GF-D8 (cell line): ENCODE measurements at regions not wholly inside any gene's neighbourhood (a gene's known extent, or its start where the extent isn't known, plus 50 kb on each side); places are given as distances from the start of the nearest gene placed in this dataset.

Experiments
- DNase-seq: peaks from one replicate; lab custom pipeline; 2025; lab: John Stamatoyannopoulos, UW

DNA sequence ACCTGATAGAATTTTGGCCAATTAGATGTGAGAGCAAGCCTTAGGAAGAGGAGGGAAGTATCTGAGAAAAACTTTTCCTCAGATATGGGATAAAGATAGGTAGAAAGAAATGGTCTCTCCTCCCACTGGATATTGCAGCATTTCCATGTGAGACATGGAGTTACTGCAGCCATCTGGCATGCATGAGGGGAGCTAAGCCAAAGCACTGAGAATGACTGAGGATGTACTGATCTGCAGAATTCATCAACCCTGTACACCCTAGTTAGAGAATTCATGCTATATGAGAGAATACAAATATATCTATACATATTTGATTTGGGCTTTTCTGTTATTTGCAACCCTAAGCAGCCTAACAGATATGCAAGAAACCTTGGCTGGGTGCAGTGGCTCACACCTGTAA, 52.5 kb upstream of the RPL34 start:
- DNase-seq, result no peak

DNA sequence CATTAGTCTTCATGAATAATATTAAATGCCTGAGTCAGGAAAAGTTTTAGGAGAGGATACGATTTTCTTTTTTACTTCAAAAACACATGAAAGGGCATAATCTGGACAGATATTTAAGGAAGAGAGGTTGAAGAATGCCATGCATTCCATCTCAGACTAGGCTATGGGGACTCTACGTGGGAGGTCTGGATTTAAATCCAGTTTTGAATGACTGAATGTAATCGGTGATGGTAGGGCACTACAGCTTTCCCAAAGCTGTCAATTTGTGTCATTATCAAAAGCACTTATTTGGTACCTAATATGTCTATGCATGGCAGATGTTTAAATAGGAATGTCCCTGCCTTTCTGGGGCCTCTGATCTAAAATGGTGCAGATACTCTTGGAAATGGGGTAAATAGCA, 59.3 kb upstream of the RPL34 start:
- DNase-seq, result no peak

DNA sequence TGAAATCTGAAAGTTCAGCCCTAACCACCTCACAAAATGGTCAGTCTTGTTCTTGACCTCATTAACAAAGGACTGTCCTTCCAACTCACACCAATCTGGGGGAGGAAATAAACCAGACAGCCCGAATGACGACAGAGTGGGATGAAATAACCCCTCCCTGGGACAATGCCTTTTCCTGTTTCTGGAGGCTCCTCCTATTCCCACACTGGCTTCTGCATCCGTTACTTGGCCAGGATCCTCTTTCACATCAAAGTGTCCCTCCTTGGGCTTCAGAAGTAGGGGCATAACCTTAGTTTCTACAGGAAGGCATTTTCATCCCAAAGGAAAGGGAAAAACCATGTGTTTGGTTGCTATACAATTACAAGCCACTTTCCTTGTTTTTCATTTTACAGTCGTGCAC, 59.8 kb upstream of the RPL34 start:
- no peak for DNase-seq

DNA sequence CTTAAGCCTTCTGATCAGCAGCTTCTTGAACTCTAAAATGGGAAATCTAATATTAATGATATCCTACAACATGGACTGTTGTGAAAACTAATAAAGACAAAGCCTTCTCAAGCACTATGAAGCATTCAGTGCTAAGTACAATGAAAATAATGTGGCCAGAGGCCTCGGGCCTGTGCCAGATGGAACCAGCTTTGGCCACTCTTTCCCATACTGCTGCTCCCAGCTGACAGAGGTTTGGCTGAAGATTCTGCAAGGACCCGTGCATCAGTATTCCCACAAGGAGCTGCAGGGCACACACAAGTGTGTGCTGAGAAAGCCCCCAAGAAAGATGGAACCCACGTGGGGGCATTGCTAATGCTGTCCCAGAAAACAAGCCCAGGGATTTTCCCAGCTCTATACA, 60.5 kb upstream of the RPL34 start:
- DNase-seq, result no peak

DNA sequence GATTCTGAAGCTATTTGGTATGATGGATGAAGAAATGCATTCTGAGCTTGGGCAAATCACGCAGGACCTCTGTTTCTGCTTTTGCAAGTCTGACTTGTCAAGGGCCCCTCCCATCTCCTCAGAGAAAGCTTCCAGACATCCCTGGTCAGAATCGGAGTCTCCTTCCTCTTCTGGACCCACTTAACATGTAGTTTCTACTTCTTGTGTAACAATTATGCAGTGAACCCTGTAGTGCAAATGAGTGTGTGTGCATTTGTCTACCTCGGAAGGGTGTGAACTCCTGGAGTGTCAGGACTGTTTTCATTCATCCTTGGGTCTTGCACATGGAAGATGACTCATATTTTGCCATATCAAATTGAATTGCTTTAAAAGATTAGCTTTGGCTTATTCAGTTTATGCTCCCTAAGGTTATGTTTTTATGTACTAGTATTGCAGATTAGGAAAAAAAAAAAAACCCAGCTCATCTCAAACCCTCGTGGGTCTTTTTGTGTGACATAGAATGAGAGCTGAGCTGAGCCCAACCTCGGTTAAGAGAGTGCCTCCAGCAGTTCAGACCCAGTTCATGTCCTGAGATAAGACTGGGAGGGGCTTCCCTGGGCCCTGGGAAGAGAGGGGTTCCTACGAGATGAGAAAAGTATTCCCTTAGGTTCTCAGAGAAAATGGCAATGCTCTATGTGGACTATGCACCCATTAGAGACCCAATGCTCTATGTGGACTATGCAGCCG, 61.1 kb upstream of the RPL34 start:
- DNase-seq, result no peak

DNA sequence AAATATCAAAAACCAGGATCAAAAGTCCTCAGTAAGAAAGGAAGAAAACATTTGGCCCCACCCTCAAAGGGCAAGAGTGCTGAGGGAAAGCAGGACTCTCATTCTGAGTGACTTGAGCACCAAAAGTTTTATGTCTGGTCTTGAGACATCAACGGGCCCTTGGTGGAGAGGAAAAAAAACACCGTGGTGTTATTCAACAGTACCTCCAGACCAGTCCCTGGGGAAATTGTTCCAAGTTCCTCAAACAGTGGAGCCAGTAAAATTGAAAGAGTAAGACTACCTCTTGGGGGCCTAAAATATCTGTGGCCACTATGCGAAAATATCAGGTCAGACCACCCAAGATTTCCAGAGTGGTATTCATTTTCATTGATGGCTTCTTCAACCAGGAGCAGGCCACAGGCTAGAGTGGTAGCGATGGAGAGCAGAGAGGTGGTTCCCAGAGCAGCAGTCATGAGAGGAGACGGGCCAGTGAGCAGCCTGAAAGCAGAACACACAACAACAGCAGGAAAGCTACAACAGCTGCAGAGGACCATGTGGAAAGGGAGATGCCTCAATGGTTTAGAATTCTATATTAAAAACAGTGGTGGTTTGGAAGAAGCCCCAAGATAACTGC, 63.7 kb upstream of the RPL34 start:
- DNase-seq, result no peak

DNA sequence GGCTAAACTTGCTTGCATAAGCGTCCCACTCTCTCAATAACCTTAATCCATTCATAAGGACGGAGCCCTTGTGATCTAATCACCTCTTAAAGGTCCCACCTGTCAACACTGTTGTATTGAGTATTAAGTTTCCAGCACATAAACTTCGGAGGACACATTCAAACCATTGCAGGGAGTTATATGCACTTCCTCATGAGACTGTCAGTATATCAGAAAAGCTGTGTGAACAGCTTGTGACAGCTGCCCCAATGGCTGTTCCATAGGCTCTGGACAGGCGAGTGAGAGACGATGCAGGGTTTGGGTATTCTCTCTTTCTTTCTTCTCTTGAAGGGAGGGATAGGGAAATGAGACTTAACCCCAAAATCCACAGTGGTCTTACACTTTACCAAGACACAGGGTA, 64.2 kb upstream of the RPL34 start:
- DNase-seq, result no peak

DNA sequence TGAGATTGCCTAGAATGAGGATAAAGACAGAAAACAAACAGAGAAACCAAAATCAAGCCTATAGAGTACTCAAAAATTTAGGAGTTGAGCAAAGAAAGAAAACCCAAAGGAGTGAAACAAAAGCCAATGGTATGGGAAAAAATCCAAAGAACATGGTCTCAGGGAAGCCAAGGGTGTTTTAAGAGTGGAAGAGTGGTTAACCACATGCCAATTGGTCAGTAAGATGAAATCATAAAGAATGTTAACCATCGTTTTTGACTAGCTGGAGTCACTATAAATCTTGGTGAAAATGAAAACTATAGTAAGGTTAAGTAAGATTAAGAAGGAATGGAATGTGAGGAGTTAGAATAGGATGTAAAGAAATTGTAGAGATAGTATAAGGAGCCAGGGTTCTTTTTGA, 64.7 kb upstream of the RPL34 start:
- DNase-seq, result no peak

DNA sequence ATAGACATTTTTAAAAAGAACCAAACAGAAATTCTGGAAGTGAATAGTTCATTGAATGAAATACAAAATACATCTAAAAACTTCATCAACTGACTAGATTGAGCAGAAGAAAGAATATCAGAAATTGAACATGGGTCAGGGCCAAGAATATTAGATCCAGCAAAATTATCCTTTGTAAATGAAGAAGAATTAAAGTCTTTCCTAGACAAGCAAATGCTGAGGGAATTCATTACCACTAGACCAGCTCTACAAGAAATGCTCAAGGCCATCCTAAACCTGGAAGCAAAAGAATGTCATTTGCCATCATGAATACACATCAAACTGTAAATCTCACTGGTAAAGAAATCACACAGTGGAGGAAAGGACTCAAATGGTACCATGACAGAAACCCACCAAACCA, 72.7 kb upstream of the RPL34 start:
- no peak for DNase-seq

DNA sequence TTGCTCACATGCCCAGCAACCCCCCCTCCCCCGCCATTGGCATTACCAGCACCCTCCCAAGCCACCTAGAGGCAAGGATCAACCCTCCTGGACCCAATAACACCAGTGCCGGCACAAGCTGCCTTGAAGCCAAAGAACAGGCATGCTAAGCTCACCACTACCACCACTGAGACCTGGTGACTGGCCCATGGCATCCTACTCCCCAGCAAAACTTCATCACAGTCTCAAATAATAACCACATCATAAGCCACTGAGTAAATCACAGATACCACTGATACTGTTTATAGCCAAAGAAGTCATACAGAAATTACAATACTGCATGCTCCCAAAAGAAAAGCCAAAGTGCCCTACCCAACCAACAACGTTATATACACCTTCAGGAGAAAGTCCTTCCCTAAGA, 73.6 kb upstream of the RPL34 start:
- no peak for DNase-seq

DNA sequence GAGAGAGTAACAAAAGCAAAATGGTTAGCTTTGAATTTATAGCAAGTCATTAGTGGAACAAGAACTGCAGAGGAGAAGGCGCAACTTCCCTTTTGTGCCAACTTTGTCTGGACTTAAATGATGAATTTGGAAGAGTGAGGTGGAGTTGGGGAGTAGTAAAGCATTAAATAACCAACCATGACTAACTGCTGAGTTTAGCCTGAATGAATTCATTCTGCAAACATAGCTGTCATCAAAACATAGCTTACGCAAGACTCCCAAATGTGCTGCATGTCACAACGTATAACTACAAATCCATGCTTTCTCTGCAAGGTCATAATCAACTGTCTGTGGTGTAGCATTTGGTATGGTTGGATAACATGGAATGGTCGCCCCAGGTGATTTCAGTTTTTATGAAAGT, 75.9 kb upstream of the RPL34 start:
- no peak for DNase-seq

DNA sequence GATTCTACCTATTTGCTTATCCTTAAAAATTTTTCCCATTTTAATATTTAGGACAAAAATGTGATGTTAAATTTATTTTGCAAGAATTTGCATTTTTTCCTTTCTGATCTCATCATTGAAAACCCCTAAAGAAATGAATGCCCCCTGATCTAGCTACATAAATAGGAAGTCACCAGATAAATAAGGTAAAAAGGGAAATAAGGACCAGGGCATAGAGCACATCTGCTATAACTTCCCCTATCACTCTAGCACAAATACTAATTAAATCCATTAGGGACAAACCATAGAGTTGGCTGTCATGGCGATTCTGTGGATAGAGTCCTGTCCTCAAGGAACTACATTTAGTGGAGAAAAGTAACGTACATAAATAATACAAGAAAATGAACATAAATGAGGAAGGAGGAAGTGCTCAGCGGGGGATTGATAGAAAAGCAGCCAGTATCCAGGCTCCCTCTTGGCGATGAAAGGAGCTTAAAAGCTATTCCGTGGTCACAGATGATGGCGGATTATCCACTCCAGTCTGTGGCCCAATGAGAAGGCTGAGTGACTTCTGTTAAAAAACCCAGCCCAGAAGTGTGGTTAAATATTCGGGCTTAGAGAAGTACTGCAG, 76.9 kb upstream of the RPL34 start:
- no peak for DNase-seq

DNA sequence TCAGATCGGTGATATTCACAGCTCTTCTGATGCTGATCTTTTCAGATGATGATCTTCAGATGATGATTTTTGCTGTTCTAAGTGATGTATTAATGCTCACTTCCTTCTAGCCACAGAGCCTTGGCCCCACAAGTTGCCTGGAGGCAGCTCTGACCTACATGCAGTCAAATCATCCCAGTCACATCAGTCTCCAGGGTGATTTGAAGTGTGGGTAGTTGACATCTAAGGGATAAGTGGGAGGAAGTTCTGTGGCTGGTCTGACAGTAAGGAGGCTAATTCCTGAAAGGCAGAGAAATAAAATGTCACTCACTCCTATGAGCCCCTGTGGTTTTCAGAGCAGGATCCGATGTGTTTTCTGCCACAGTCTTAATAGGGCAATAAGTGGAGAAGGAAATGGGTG, 79.8 kb upstream of the RPL34 start:
- DNase-seq, result no peak

DNA sequence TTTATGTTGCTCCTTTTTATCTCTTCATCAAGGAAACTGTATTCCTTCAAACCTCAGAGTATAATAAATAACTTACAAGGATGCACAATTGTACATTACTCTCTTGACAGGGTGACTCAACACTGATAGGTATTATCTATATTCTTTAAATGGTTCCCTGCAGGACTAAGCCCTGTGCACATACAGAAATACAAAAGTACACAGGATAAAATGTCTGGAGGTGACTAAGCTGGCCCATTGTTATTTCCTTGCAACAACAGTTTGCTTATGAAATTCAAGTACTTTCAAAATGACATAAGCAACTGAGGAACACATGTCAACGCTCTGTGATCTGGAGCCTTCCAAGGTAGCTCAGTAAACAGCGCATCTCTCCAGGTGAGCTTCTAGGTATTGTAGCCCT, 83.8 kb upstream of the RPL34 start:
- no peak for DNase-seq

DNA sequence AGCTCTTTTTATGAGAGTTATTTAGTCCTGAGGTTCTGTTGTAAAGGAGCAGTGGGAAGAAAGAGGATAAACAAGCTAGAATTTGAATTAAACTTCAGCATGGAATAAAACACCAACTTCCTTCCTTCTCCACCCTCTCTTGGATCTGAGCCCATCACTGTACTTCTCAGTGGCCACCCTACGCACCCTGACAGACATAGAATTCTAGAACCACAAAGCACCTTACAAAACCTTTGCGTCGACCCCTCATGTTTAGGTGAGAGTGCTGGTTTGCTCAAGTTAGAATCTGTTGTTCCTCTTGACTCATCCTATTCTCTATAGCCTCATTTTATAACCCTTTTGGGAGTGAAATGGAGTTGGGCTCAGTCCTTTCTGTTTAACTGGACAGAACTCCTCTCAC, 84.6 kb upstream of the RPL34 start:
- DNase-seq, result no peak

DNA sequence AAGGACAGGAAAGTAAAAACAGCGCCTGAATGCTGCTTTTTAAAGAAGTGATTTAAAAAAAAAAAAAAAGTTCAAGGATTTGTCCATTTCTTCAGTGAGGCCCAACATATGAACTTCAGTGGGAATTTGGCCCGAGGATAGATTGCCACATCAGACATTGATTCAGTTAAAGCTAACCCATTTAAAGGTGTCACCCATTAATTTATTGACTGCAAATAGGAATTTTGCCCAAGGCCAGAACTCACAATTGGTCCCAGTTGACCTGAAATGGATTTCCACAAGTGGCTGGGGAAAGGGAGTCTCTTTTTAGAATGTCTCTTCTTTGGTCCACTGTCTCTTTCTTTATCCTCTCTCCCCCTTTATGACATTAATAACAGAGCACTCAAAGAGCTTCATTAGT, 86.5 kb upstream of the RPL34 start:
- DNase-seq, result no peak

DNA sequence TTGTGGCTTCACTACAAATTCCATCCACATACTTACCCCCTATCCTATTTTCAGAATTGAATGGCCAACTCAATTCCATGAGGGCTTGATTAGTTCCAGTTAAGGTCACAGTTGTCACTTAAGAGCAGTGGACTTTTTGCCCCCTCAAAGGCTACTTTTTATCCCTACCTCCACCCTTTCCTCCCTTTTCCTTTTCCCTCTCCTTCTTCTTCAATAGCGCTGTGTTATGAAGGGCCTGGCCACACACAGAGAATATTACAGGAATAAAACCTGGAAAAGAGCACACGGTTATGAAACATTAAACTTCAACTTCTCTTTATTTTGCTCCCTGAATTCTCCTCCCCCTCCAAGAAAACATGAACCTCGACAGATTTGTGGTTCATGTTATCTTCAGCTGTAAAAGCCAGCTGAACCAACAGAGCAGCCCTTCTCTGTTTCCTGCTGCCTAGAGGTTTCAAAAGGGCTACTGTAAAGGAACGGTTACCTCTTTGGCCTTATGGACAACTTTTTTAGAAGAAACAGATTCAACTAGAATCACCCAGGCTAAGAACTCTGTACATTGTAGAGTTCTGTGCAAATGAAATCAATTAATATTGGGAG, 87.0 kb upstream of the RPL34 start:
- DNase-seq, result peak; percentile 47

DNA sequence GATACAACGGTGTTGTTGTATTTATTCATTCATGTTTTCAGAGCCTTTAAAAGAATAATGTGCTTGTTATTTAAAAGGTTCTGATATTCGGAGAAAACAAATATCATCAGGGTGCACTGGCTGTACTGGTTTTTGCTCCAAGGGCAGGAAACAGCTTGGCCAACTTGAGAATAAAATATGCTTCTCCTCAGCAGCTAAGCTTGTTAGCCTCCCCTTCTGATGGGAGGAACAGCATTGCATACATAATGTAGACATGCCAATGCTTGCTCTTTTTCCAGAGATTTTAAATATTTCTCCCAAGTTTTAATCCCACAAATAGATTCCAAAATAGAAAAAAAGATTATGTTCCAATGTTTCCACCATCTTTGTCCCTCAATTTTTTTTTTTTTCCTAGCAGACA, 87.6 kb upstream of the RPL34 start:
- no peak for DNase-seq

DNA sequence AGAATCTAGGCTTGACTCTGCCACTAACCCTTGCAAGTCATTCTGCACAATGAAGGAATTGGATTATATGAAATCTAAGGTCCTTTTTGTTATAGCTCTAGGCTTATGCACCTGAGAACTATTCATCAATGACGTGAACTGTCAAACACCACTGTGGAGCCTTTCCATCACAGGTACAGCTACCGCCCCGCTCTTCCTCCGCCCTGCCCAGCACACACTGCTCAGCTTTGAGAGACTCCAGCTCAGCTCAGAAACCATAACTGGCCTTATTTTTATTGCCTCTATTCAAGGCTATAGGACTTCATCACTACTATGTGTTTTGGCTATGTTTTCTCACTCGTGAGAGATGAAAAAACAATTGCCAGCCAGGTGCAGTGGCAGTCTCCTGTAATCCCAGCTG, 88.2 kb upstream of the RPL34 start:
- no peak for DNase-seq

DNA sequence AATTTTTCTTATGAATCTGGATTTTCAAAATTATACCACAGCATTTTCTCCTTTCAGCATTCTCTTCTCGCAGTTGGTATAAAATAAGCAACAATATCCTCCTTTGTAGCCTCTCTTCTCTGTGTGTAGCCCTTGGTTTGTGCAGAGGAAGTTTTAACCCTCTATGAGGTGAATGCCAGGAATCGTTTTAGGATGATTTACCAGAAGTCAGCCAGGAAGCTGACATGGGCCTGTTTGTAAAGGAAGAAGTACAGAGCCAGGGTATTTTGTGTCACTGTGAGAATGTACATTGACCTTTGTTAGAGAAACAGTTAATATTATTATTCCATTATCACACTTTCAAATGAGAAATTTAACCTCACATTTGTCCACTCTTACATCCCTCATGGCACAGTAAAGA, 88.9 kb upstream of the RPL34 start:
- no peak for DNase-seq

DNA sequence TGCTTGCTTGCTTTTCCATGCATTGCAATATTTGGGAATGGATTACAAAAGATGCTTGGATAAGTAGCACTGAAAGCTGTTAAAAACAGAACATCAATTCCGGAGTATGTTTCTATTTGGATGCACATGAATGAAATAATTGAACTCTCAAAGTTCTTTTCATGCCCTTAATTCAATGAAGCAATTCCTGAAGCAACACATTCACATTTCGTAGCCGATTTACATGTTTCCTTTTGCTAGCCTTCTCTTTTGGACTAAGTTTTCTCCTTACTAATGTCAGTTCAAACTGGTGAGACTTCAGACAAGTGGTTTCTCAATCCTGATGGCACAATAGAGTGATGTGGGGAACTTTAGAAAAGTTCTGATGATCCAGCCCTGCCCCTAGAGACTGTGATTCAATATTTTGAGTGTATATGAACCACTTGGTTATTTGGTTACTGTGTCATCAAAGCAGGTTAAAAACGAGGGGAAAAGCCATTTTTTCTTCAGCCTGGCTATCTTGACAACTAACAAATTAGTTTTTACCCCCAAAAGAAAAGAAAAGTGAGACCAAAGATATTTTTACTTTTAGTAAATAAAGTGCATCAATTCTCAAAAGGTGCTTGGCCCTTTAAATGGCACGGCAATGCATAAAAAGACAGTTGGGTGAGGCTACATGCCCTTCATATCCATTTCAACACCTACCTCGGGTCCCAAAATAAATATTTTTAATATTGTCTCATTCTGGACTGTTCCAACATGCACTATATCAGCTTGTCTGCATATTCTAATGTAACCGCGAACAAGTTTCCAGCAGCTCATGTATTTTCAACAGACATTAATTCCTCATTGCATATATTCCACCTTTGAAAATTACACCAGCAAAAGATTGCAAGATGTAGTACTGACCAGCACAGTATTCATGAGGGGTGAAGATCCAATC, 90.1 kb upstream of the RPL34 start:
- no peak for DNase-seq

DNA sequence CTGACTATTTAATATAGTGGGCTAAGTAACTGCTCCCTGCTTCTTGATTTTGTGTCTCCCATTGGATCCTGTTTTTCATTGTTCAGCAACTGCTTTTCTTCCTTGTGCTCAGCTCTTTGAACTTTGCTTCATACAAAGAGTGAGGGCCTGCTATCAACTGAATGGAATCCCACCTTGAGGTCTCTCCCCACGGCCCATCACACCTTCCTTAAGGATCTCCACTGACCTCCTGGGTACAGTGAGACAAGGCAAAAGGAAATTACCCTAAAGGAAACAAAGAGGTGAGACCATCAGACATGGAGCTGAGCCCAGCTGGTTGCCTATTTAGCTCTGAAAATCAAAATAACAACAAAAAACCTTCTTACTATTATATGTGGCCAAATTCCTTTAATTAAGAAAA, 91.3 kb upstream of the RPL34 start:
- DNase-seq, result no peak
